ENCODE measurements at regions not wholly inside any gene's neighbourhood (a gene's known extent, or its start where the extent isn't known, plus 50 kb on each side); places are given as distances from the start of the nearest gene placed in this dataset.
A peak's percentile ranks its signal among the peaks of the same experiment; 100 is the strongest.

DNA sequence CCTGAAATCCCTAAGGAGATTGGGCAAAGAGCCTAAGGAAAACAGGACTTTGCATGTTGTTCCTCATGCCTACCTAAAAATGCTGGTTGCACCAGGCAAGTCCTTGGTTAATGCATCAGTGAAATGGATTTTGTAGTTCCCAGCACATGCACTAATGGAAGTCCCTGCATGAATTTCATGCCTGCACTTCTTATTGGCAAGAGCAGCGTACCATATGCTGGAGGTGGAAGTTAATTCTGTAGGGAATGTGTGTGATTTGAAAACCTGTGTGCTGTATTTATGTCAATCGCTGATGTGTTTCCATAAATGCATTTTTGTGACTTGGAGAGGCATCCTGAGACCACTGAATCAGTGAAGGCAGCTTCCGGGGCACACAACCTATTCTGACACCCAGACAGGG is 140.3 kb upstream of the MTNR1B start (continued):
- TF ChIP-seq, protein P1, sequence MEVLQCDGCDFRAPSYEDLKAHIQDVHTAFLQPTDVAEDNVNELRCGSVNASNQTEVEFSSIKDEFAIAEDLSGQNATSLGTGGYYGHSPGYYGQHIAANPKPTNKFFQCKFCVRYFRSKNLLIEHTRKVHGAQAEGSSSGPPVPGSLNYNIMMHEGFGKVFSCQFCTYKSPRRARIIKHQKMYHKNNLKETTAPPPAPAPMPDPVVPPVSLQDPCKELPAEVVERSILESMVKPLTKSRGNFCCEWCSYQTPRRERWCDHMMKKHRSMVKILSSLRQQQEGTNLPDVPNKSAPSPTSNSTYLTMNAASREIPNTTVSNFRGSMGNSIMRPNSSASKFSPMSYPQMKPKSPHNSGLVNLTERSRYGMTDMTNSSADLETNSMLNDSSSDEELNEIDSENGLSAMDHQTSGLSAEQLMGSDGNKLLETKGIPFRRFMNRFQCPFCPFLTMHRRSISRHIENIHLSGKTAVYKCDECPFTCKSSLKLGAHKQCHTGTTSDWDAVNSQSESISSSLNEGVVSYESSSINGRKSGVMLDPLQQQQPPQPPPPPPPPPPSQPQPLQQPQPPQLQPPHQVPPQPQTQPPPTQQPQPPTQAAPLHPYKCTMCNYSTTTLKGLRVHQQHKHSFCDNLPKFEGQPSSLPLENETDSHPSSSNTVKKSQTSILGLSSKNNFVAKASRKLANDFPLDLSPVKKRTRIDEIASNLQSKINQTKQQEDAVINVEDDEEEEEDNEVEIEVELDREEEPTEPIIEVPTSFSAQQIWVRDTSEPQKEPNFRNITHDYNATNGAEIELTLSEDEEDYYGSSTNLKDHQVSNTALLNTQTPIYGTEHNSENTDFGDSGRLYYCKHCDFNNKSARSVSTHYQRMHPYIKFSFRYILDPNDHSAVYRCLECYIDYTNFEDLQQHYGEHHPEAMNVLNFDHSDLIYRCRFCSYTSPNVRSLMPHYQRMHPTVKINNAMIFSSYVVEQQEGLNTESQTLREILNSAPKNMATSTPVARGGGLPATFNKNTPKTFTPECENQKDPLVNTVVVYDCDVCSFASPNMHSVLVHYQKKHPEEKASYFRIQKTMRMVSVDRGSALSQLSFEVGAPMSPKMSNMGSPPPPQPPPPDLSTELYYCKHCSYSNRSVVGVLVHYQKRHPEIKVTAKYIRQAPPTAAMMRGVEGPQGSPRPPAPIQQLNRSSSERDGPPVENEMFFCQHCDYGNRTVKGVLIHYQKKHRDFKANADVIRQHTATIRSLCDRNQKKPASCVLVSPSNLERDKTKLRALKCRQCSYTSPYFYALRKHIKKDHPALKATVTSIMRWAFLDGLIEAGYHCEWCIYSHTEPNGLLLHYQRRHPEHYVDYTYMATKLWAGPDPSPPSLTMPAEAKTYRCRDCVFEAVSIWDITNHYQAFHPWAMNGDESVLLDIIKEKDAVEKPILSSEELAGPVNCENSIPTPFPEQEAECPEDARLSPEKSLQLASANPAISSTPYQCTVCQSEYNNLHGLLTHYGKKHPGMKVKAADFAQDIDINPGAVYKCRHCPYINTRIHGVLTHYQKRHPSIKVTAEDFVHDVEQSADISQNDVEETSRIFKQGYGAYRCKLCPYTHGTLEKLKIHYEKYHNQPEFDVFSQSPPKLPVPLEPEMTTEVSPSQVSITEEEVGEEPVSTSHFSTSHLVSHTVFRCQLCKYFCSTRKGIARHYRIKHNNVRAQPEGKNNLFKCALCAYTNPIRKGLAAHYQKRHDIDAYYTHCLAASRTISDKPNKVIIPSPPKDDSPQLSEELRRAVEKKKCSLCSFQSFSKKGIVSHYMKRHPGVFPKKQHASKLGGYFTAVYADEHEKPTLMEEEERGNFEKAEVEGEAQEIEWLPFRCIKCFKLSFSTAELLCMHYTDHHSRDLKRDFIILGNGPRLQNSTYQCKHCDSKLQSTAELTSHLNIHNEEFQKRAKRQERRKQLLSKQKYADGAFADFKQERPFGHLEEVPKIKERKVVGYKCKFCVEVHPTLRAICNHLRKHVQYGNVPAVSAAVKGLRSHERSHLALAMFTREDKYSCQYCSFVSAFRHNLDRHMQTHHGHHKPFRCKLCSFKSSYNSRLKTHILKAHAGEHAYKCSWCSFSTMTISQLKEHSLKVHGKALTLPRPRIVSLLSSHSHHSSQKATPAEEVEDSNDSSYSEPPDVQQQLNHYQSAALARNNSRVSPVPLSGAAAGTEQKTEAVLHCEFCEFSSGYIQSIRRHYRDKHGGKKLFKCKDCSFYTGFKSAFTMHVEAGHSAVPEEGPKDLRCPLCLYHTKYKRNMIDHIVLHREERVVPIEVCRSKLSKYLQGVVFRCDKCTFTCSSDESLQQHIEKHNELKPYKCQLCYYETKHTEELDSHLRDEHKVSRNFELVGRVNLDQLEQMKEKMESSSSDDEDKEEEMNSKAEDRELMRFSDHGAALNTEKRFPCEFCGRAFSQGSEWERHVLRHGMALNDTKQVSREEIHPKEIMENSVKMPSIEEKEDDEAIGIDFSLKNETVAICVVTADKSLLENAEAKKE (CRISPR knock-in tag; IDR thresholded peaks at IDR 0.05): no peak

DNA sequence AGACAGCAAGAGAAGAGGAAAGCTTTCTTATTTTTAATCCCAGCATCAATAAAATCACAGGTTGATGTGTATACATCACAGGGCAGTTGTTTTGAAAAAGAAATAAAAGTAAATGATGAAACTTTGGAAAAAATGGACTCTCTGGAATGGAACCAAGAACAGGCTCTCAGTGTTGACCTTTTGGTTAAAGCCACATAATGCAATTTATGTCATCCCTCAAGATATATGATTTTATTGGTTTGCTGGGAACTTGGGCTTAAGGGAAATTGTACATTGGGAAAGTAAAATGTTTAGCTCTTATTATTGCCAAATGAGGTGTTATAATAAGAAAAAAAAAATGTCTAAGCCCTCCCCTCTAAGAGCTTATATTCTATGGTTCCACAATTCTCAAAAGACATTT is 139.8 kb upstream of the MTNR1B start:
- no peak for ATAC-seq
- Histone ChIP-seq H3K79me2 (replicated peaks; ENCODE audit: insufficient read depth) (no peaks in the 10 kb centered on the region), H3K27ac (ENCODE audit: low read depth) (no peak overlapping the region), H3K9me2 (ENCODE audit: insufficient read depth) (no peaks in the 10 kb centered on the region), H3K4me1 (ENCODE audit: insufficient read depth) (peaks cover 26% of the 10 kb centered on the region), H3K4me3 (no peak overlapping the region), H3K36me3 (ENCODE audit: insufficient read depth) (no peaks in the 10 kb centered on the region), H3K27me3 (ENCODE audit: insufficient read depth) (no peaks in the 10 kb centered on the region), H4K20me1 (replicated peaks; ENCODE audit: insufficient read depth) (no peaks in the 10 kb centered on the region), H2AFZ (no peak overlapping the region), H3F3A (replicated peaks; ENCODE audit: low read depth) (no peaks in the 10 kb centered on the region), H3K4me2 (peak overlapping the region; percentile 22)
- H3K27ac Mint-ChIP-seq: peak overlapping the region; percentile 75; the same call in 1 of the 2 replicates
- peaks cover 39% of the 10 kb centered on the region for H3K4me1 Mint-ChIP-seq
- H3K36me3 Mint-ChIP-seq (ENCODE audit: low read depth): peaks cover 21% of the 10 kb centered on the region
- H3K4me3 Mint-ChIP-seq: no peak overlapping the region
- H3K27me3 Mint-ChIP-seq (ENCODE audit: insufficient read depth, low read depth, poor library complexity): no peaks in the 10 kb centered on the region
- no peak for DNase-seq (ENCODE audit: low spot score)
- no peaks in the 10 kb centered on the region for H3K9me3 Mint-ChIP-seq
- TF ChIP-seq NANOG (IDR thresholded peaks at IDR 0.05; ENCODE audit: borderline replicate concordance): no peak
- TF ChIP-seq, protein P2, sequence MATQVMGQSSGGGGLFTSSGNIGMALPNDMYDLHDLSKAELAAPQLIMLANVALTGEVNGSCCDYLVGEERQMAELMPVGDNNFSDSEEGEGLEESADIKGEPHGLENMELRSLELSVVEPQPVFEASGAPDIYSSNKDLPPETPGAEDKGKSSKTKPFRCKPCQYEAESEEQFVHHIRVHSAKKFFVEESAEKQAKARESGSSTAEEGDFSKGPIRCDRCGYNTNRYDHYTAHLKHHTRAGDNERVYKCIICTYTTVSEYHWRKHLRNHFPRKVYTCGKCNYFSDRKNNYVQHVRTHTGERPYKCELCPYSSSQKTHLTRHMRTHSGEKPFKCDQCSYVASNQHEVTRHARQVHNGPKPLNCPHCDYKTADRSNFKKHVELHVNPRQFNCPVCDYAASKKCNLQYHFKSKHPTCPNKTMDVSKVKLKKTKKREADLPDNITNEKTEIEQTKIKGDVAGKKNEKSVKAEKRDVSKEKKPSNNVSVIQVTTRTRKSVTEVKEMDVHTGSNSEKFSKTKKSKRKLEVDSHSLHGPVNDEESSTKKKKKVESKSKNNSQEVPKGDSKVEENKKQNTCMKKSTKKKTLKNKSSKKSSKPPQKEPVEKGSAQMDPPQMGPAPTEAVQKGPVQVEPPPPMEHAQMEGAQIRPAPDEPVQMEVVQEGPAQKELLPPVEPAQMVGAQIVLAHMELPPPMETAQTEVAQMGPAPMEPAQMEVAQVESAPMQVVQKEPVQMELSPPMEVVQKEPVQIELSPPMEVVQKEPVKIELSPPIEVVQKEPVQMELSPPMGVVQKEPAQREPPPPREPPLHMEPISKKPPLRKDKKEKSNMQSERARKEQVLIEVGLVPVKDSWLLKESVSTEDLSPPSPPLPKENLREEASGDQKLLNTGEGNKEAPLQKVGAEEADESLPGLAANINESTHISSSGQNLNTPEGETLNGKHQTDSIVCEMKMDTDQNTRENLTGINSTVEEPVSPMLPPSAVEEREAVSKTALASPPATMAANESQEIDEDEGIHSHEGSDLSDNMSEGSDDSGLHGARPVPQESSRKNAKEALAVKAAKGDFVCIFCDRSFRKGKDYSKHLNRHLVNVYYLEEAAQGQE (IDR thresholded peaks at IDR 0.05; ENCODE audit: unreplicated experiment): no peak
- TF ChIP-seq ZNF114 (CRISPR knock-in tag; IDR thresholded peaks at IDR 0.05): no peak
- TF ChIP-seq STAT1 (IDR thresholded peaks at IDR 0.05; ENCODE audit: unreplicated experiment): no peak
- TF ChIP-seq, protein P1 (CRISPR knock-in tag; IDR thresholded peaks at IDR 0.05): no peak
- TF ChIP-seq CREB1 (CRISPR knock-in tag; IDR thresholded peaks at IDR 0.05; ENCODE audit: low read depth): no peak
- no peak for TF ChIP-seq ZNF331 (CRISPR knock-in tag; IDR thresholded peaks at IDR 0.05; ENCODE audit: low read depth)

Data from GM23338 (cell line).